Lower lobe of right lung (tissue), 2 donors: ENCODE measurements at regions not wholly inside any gene's neighbourhood (a gene's known extent, or its start where the extent isn't known, plus 50 kb on each side); places are given as distances from the start of the nearest gene placed in this dataset.
A peak's percentile ranks its signal among the peaks of the same experiment; 100 is the strongest.

ENCODE experiments used
- ATAC-seq, 2 donors: fragments of 200-7000 bp; cut with Tn5 transposase; one replicate each; pipeline ENCODE4 v1.9.1; 2020 to 2022; ENCODE audit warnings: mild to moderate bottlenecking in 2 of 2, moderate library complexity in 2 of 2
- DNase-seq: peaks from one replicate; pipeline ENCODE4 v3.0.0-alpha.2; 2020
- H3K27ac ChIP-seq: fragments of 200-600 bp; one replicate; pipeline ENCODE4 v1.8.0; 2022
- H3K27me3 ChIP-seq: fragments of 200-600 bp; one replicate; pipeline ENCODE4 v1.8.0; 2022; ENCODE audit warnings: low read depth
- H3K36me3 ChIP-seq: fragments of 200-600 bp; one replicate; pipeline ENCODE4 v1.8.0; 2022; ENCODE audit warnings: mild to moderate bottlenecking
- H3K4me1 ChIP-seq: fragments of 200-600 bp; one replicate; pipeline ENCODE4 v1.8.0; 2022
- H3K4me3 ChIP-seq: fragments of 200-600 bp; one replicate; pipeline ENCODE4 v1.8.0; 2022; ENCODE audit warnings: mild to moderate bottlenecking
- H3K9me3 ChIP-seq: fragments of 200-600 bp; one replicate; pipeline ENCODE4 v1.8.0; 2022
- intact Hi-C: fragments of 100-400 bp; cut with DNase I; formaldehyde crosslinking; loops from one replicate; pipeline ENCODE4 v1.11.0; 2022
- TF ChIP-seq, protein P1 (sequence below): fragments of 200-600 bp; IDR thresholded peaks from one replicate; pipeline ENCODE4 v1.8.0; 2022; ENCODE audit warnings: antibody characterized with exemption, mild to moderate bottlenecking
- donor health status: DM: no; HTN: yes; CAD: no; lungs with severe emphysema.

DNA sequence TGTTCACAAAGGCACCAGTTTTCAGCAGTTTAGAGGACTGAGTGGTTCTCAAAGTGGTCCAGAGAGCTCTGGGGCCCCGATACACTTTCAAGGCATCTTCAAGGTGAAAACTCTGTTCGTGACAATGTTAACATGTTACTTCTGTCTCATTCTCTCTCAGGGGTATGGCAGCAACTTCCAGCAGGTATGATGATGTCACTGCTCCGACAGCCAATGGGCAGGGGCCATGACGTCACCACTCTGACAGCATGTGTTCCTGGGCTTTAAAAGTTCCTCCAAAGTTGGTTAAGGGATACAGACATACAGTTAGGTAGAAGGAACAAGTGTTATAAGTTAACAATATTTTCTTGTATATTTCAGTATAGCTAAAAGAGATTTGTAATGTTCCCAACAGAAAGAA lies 87.9 kb downstream of the KLF15 start:
- peaks cover 4% of the 10 kb centered on the region for H3K27me3 ChIP-seq
- H3K4me1 ChIP-seq, result peaks cover 47% of the 10 kb centered on the region
- no peaks in the 10 kb centered on the region for H3K9me3 ChIP-seq
- H3K4me3 ChIP-seq, result no peak overlapping the region
- no peak for DNase-seq
- H3K36me3 ChIP-seq, result no peaks in the 10 kb centered on the region
- intact Hi-C loops, result no loop called here
- no peak for ATAC-seq
- H3K27ac ChIP-seq, result peak overlapping the region; percentile 86
- TF ChIP-seq, protein P1, sequence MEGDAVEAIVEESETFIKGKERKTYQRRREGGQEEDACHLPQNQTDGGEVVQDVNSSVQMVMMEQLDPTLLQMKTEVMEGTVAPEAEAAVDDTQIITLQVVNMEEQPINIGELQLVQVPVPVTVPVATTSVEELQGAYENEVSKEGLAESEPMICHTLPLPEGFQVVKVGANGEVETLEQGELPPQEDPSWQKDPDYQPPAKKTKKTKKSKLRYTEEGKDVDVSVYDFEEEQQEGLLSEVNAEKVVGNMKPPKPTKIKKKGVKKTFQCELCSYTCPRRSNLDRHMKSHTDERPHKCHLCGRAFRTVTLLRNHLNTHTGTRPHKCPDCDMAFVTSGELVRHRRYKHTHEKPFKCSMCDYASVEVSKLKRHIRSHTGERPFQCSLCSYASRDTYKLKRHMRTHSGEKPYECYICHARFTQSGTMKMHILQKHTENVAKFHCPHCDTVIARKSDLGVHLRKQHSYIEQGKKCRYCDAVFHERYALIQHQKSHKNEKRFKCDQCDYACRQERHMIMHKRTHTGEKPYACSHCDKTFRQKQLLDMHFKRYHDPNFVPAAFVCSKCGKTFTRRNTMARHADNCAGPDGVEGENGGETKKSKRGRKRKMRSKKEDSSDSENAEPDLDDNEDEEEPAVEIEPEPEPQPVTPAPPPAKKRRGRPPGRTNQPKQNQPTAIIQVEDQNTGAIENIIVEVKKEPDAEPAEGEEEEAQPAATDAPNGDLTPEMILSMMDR, result no peak

- DNase-seq (no peak), ATAC-seq (no peak)
- H3K36me3 ChIP-seq, result no peaks in the 10 kb centered on the region
- intact Hi-C loops, result no loop called here
- H3K9me3 ChIP-seq, result no peaks in the 10 kb centered on the region
- H3K27me3 ChIP-seq, result peaks cover 4% of the 10 kb centered on the region
- H3K4me1 ChIP-seq, result peaks cover 47% of the 10 kb centered on the region
- H3K27ac ChIP-seq, result peak overlapping the region; percentile 86
- no peak overlapping the region for H3K4me3 ChIP-seq
- TF ChIP-seq, protein P1, result no peak
These were observed 88.3 kb downstream of the KLF15 start for GRCh38 chr3:126268866-126269265.

DNA sequence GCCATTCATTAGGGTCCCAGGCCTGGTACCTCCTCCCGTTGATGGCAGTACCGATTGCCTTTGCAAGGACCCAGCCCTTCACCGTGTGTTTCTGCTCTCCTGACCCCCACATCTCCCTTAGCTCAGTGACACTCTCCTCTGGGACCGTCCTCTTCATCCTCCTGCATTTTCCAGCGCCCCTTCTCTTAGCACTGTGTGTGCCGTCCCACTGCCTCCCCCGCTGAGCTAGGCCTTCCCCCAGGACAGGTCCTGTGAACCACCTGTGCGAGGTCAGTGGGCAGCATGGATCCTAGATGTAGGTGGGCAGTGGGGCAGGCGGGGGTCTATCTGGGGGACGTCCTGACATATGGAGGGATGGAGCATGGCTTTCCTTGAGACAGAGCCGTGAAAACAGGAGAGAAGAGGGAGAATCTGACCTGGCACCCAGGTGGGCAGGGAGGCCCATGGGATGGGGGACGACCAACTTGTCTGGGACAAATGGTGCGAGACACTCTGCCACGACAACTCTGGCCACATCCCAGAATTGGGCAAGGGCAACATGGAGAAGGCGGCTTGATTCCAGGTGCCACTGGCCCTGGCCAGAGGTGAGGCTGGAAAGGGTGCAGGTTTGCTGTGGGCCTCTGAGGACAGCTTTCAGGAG lies 87.7 kb upstream of the ALDH1L1 start:
- Histone ChIP-seq H3K27ac (peak overlapping the region; percentile 86), H3K27me3 (peaks cover 4% of the 10 kb centered on the region), H3K36me3 (no peaks in the 10 kb centered on the region), H3K4me3 (peak overlapping the region; percentile 44), H3K4me1 (peaks cover 47% of the 10 kb centered on the region), H3K9me3 (no peaks in the 10 kb centered on the region)
- intact Hi-C loops, result no loop called here
- ATAC-seq (no peak), DNase-seq (no peak)
- TF ChIP-seq, protein P1, result no peak

DNA sequence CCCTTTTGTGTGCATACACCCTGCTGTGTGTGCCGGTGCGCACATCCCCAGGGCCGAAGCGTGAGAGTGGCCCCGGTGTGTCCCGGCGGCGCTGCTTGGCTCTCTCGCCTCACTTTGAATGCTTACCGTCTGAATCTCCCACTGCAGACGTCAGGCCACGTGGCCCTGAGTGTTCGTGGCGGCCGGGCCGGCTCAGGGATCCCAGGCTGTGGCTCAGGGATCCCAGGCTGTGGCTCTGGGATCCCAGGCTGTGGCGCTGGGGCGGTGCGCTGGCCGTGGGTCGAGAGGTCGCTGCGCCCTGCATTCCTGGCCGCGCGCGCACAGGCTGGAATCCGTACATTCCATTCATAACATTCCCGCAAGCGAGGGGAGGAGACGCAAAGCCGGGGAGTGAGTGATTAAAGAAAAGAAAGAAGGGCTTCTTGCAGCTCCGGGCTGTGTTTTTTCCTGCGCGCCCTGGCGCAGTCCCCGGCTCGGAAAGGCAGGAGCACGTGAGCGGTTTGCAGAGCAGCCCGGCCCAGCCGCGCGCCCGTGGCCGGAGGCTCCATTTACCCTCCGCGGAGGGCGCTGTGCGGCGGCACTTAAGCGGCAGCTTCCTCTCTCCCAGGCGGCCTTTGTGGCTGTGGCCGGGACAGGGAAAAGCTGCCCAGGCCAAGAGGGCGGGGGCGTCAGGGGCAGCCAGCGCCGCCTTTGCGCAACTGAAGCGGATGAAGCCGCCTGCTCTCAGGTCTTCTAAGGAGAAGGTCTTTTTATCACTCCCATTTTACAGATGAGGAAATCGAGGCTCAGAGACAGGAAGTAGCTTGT lies 87.0 kb upstream of the ALDH1L1 start:
- no peaks in the 10 kb centered on the region for H3K9me3 ChIP-seq
- H3K27me3 ChIP-seq, result peaks cover 4% of the 10 kb centered on the region
- TF ChIP-seq, protein P1, result peak; percentile 20
- DNase-seq, result peak; percentile 88
- peak; percentile 86 to 90 for ATAC-seq
- intact Hi-C loops, result no loop called here
- peak overlapping the region; percentile 86 for H3K27ac ChIP-seq
- H3K36me3 ChIP-seq, result no peaks in the 10 kb centered on the region
- peak overlapping the region; percentile 44 for H3K4me3 ChIP-seq
- peaks cover 47% of the 10 kb centered on the region for H3K4me1 ChIP-seq

GRCh38 chr3:126266850-126267168 lies 86.4 kb upstream of the ALDH1L1 start:
- TF ChIP-seq, protein P1, result no peak
- Histone ChIP-seq H3K27ac (peak overlapping the region; percentile 86), H3K27me3 (peaks cover 4% of the 10 kb centered on the region), H3K4me3 (peak overlapping the region; percentile 44), H3K4me1 (peaks cover 47% of the 10 kb centered on the region), H3K9me3 (no peaks in the 10 kb centered on the region), H3K36me3 (no peaks in the 10 kb centered on the region)
- DNase-seq (no peak), ATAC-seq (no peak)
- intact Hi-C loops, result no loop called here
